NCI-H2107 treated with DMSO at 0.1 percent for 48 hours (cell line): ENCODE measurements at regions not wholly inside any gene's neighbourhood (a gene's known extent, or its start where the extent isn't known, plus 50 kb on each side); places are given as distances from the start of the nearest gene placed in this dataset.
A peak's percentile ranks its signal among the peaks of the same experiment; 100 is the strongest.

Experiments
- DNase-seq: peaks from one replicate; lab custom pipeline; 2025; ENCODE audit not compliant: unreplicated experiment; lab: John Stamatoyannopoulos, UW

GRCh38 chr3:159605101-159605500 lies 383.5 kb upstream of the IL12A start:
- DNase-seq: no peak

- DNase-seq: no peak
Observed at GRCh38 chr3:159605776-159606175, 382.9 kb upstream of the IL12A start.

GRCh38 chr3:159607856-159608255 lies 380.8 kb upstream of the IL12A start:
- no peak for DNase-seq

GRCh38 chr3:159608311-159608710 lies 380.3 kb upstream of the IL12A start:
- DNase-seq: no peak

- DNase-seq: no peak
Observed at GRCh38 chr3:159609625-159610024, 379.0 kb upstream of the IL12A start.

- peak; percentile 35 for DNase-seq
Observed at GRCh38 chr3:159616234-159616825, 372.3 kb upstream of the IL12A start.

- DNase-seq: peak; percentile 21
Observed at GRCh38 chr3:159619341-159619885, 369.2 kb upstream of the IL12A start.

GRCh38 chr3:159620281-159620680 lies 368.4 kb upstream of the IL12A start:
- no peak for DNase-seq

GRCh38 chr3:159620873-159621272 lies 367.8 kb upstream of the IL12A start:
- no peak for DNase-seq

GRCh38 chr3:159624616-159625015 lies 364.0 kb upstream of the IL12A start:
- no peak for DNase-seq

- DNase-seq: no peak
Observed at GRCh38 chr3:159625594-159625993, 363.0 kb upstream of the IL12A start.

- DNase-seq: no peak
Observed at GRCh38 chr3:159626598-159626997, 362.0 kb upstream of the IL12A start.

- no peak for DNase-seq
Observed at GRCh38 chr3:159627229-159627628, 361.4 kb upstream of the IL12A start.

GRCh38 chr3:159627634-159628033 lies 361.0 kb upstream of the IL12A start:
- DNase-seq: no peak

GRCh38 chr3:159629329-159630084 lies 359.1 kb upstream of the IL12A start:
- no peak for DNase-seq

- no peak for DNase-seq
Observed at GRCh38 chr3:159631226-159631625, 357.4 kb upstream of the IL12A start.

- no peak for DNase-seq
Observed at GRCh38 chr3:159632128-159632527, 356.5 kb upstream of the IL12A start.

GRCh38 chr3:159632851-159633250 lies 355.8 kb upstream of the IL12A start:
- DNase-seq: no peak

- DNase-seq: no peak
Observed at GRCh38 chr3:159634483-159634882, 354.2 kb upstream of the IL12A start.

GRCh38 chr3:159635047-159635641 lies 353.5 kb upstream of the IL12A start:
- DNase-seq: no peak

GRCh38 chr3:159637883-159638542 lies 350.6 kb upstream of the IL12A start:
- no peak for DNase-seq

GRCh38 chr3:159640225-159640624 lies 348.4 kb upstream of the IL12A start:
- no peak for DNase-seq
